GM23338 (cell line): ENCODE measurements at regions not wholly inside any gene's neighbourhood (a gene's known extent, or its start where the extent isn't known, plus 50 kb on each side); places are given as distances from the start of the nearest gene placed in this dataset.

Source experiments
- CTCF ChIP-seq, 2 experiments: fragments of 200-600 bp in 1 of 2; sonication (generic) in 1 of 2; conservative IDR thresholded peaks; 2 replicates each; pipeline versions ENCODE4 v1.5.1 to v1.6.1; 2016 to 2017; ENCODE audit warnings: antibody characterized with exemption in 2 of 2, low read depth in 2 of 2, mild to moderate bottlenecking in 2 of 2, moderate library complexity in 1 of 2
- EZH2 ChIP-seq: fragments of 200-600 bp; sonication (generic); IDR thresholded peaks from one replicate; pipeline ENCODE4 v1.8.0; 2017; ENCODE audit warnings: antibody characterized with exemption, mild to moderate bottlenecking, low read depth; ENCODE audit not compliant: unreplicated experiment
- STAT1 ChIP-seq: IDR thresholded peaks from one replicate; pipeline ENCODE4 v1.6.1; 2016; ENCODE audit warnings: antibody characterized with exemption; ENCODE audit not compliant: unreplicated experiment
- ZNF462 ChIP-seq: fragments of 250-450 bp; sonication (Bioruptor Pico); IDR thresholded peaks from 2 replicates; pipeline ENCODE4 v1.5.0; 2020; ENCODE audit warnings: mild to moderate bottlenecking, moderate library complexity
- TF ChIP-seq, protein P1 (sequence below): IDR thresholded peaks from one replicate; pipeline ENCODE4 v1.6.1; 2018; ENCODE audit warnings: antibody characterized with exemption; ENCODE audit not compliant: unreplicated experiment

GRCh38 chr11:29373725-29374124, 643.1 kb downstream of the KCNA4 start (continued):
- TF ChIP-seq ZNF462 (CRISPR knock-in tag) (no peak), EZH2 (no peak), STAT1 (no peak), CTCF (conservative IDR thresholded peaks at IDR 0.05; ENCODE audit: low read depth in 2 of 2) (no peak)
- TF ChIP-seq, protein P1, sequence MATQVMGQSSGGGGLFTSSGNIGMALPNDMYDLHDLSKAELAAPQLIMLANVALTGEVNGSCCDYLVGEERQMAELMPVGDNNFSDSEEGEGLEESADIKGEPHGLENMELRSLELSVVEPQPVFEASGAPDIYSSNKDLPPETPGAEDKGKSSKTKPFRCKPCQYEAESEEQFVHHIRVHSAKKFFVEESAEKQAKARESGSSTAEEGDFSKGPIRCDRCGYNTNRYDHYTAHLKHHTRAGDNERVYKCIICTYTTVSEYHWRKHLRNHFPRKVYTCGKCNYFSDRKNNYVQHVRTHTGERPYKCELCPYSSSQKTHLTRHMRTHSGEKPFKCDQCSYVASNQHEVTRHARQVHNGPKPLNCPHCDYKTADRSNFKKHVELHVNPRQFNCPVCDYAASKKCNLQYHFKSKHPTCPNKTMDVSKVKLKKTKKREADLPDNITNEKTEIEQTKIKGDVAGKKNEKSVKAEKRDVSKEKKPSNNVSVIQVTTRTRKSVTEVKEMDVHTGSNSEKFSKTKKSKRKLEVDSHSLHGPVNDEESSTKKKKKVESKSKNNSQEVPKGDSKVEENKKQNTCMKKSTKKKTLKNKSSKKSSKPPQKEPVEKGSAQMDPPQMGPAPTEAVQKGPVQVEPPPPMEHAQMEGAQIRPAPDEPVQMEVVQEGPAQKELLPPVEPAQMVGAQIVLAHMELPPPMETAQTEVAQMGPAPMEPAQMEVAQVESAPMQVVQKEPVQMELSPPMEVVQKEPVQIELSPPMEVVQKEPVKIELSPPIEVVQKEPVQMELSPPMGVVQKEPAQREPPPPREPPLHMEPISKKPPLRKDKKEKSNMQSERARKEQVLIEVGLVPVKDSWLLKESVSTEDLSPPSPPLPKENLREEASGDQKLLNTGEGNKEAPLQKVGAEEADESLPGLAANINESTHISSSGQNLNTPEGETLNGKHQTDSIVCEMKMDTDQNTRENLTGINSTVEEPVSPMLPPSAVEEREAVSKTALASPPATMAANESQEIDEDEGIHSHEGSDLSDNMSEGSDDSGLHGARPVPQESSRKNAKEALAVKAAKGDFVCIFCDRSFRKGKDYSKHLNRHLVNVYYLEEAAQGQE = no peak
